A549 (cell line): ENCODE measurements at regions not wholly inside any gene's neighbourhood (a gene's known extent, or its start where the extent isn't known, plus 50 kb on each side); places are given as distances from the start of the nearest gene placed in this dataset.

Experiments
- ATAC-seq, 2 experiments: fragments of 200-7000 bp in 1 of 2; fragments of >200 bp in 1 of 2; cut with Nextera tagmentation in 1 of 2; cut with Tn5 transposase in 1 of 2; 3 replicates each; pipeline versions ENCODE4 v1.8.0 to v1.9.1; 2018 to 2020; ENCODE audit warnings: mild to moderate bottlenecking in 1 of 2, moderate library complexity in 1 of 2
- CTCF ChIA-PET: fragments of 300-600 bp; sonication (Branson Sonifier 250); formaldehyde crosslinking; extraction: SDS; loops from one replicate; lab custom pipeline; 2021; ENCODE audit warnings: antibody characterized with exemption, inconsistent platforms; lab: Yijun Ruan, JAX
- POLR2A ChIA-PET: fragments of 350-600 bp; formaldehyde crosslinking; extraction: SDS; loops from one replicate; lab custom pipeline; 2021; ENCODE audit warnings: antibody characterized with exemption, inconsistent platforms; lab: Yijun Ruan, JAX
- DNase-seq, 2 experiments: peaks; one replicate each; pipeline versions ENCODE4 v3.0.0 to v3.0.0-alpha.2; 2011 to 2016; ENCODE audit warnings: low read depth in 1 of 2, low spot score in 1 of 2
- FAIRE-seq: peaks from 2 replicates; lab custom pipeline; 2011; peaks lifted over from hg19 to GRCh38; lab: Jason Lieb, UNC
- H3K27ac ChIP-seq, 2 experiments: fragments of >200 bp; sonication (Bioruptor Twin); formaldehyde crosslinking; 3 replicates each; pipeline ENCODE4 v1.5.1; 2016 to 2017
- H3K4me1 ChIP-seq: fragments of >200 bp; sonication (Bioruptor Twin); formaldehyde crosslinking; 3 replicates; pipeline ENCODE4 v1.6.1; 2016
- H3K4me2 ChIP-seq: fragments of >200 bp; sonication (Bioruptor Twin); formaldehyde crosslinking; 3 replicates; pipeline ENCODE4 v1.6.1; 2016
- H3K4me3 ChIP-seq: fragments of >200 bp; sonication (Bioruptor Twin); formaldehyde crosslinking; 3 replicates; pipeline ENCODE4 v1.5.1; 2016
- H3K9me3 ChIP-seq: fragments of >200 bp; sonication (Bioruptor Twin); formaldehyde crosslinking; 3 replicates; pipeline ENCODE4 v1.6.1; 2016
- BHLHE40 ChIP-seq: IDR thresholded peaks from 2 replicates; pipeline ENCODE4 v1.6.1; 2012; ENCODE audit warnings: low read depth, low read length, inconsistent platforms
- CBX8 ChIP-seq: fragments of 200-600 bp; sonication (generic); IDR thresholded peaks from 2 replicates; pipeline ENCODE4 v1.6.1; 2016
- CHD2 ChIP-seq: fragments of 150-350 bp; IDR thresholded peaks from 2 replicates; pipeline ENCODE4 v1.6.1; 2014; ENCODE audit warnings: low read length; ENCODE audit not compliant: partially characterized antibody
- ESRRA ChIP-seq: fragments of 150-350 bp; IDR thresholded peaks from 2 replicates; pipeline ENCODE4 v1.6.1; 2014; ENCODE audit warnings: mild to moderate bottlenecking, low read length, borderline replicate concordance
- FOSB ChIP-seq: fragments of 250-450 bp; sonication (Bioruptor Pico); IDR thresholded peaks from 2 replicates; pipeline ENCODE4 v1.5.0; 2020; ENCODE audit warnings: mild to moderate bottlenecking, moderate library complexity
- HDAC2 ChIP-seq: fragments of 200-600 bp; sonication (generic); IDR thresholded peaks from 2 replicates; pipeline ENCODE4 v1.6.1; 2016
- HEYL ChIP-seq: fragments of 250-450 bp; sonication (Bioruptor Pico); IDR thresholded peaks from 2 replicates; pipeline ENCODE4 v1.8.0; 2021; ENCODE audit warnings: mild to moderate bottlenecking, moderate library complexity
- HOXA7 ChIP-seq: fragments of 250-450 bp; sonication (Bioruptor Pico); IDR thresholded peaks from 2 replicates; pipeline ENCODE4 v1.5.0; 2020; ENCODE audit warnings: mild to moderate bottlenecking, moderate library complexity
- HOXB13 ChIP-seq: fragments of 250-450 bp; sonication (Bioruptor Pico); IDR thresholded peaks from 2 replicates; pipeline ENCODE4 v1.5.0; 2020; ENCODE audit warnings: low read depth, mild to moderate bottlenecking, moderate library complexity
- HOXB5 ChIP-seq: fragments of 250-450 bp; sonication (Bioruptor Pico); IDR thresholded peaks from 2 replicates; pipeline ENCODE4 v1.5.0; 2020; ENCODE audit warnings: mild to moderate bottlenecking, moderate library complexity
- JUN ChIP-seq, 2 experiments: fragments of >200 bp; sonication (Bioruptor Twin); formaldehyde crosslinking; IDR thresholded peaks; 2 replicates in 1 of 2; 3 replicates in 1 of 2; pipeline ENCODE4 v1.6.1; 2016 to 2017
- MAFK ChIP-seq: fragments of 450-650 bp; IDR thresholded peaks from 2 replicates; pipeline ENCODE4 v1.6.1; 2014; ENCODE audit not compliant: partially characterized antibody
- NFE2L2 ChIP-seq: fragments of 150-350 bp; conservative IDR thresholded peaks from 2 replicates; pipeline ENCODE4 v1.6.1; 2014; ENCODE audit warnings: low read length
- NPAS2 ChIP-seq: fragments of 250-450 bp; sonication (Bioruptor Pico); IDR thresholded peaks from 2 replicates; pipeline ENCODE4 v1.8.0; 2022; ENCODE audit warnings: mild to moderate bottlenecking, moderate library complexity, borderline replicate concordance
- NR3C1 ChIP-seq: fragments of >200 bp; sonication (Bioruptor Twin); formaldehyde crosslinking; IDR thresholded peaks from 3 replicates; pipeline ENCODE4 v1.6.1; 2017
- POLR2A ChIP-seq: IDR thresholded peaks from 2 replicates; pipeline ENCODE4 v1.6.1; 2012; ENCODE audit warnings: mild to moderate bottlenecking, low read length
- RAD21 ChIP-seq, 2 experiments: fragments of >200 bp in 1 of 2; sonication (Bioruptor Twin) in 1 of 2; formaldehyde crosslinking in 1 of 2; IDR thresholded peaks in 1 of 2; conservative IDR thresholded peaks in 1 of 2; 2 replicates in 1 of 2; 3 replicates in 1 of 2; pipeline ENCODE4 v1.6.1; 2012 to 2018; ENCODE audit warnings: inconsistent platforms in 1 of 2
- RARB ChIP-seq: fragments of 250-450 bp; sonication (Bioruptor Pico); IDR thresholded peaks from 2 replicates; pipeline ENCODE4 v1.8.0; 2021; ENCODE audit warnings: mild to moderate bottlenecking, moderate library complexity
- RCOR1 ChIP-seq: fragments of 150-350 bp; IDR thresholded peaks from 2 replicates; pipeline ENCODE4 v1.6.1; 2014; ENCODE audit warnings: antibody characterized with exemption, low read length, low read depth
- RFX5 ChIP-seq: fragments of 450-650 bp; IDR thresholded peaks from 2 replicates; pipeline ENCODE4 v1.7.1; 2014; ENCODE audit warnings: antibody characterized with exemption, mild to moderate bottlenecking, moderate library complexity
- RNF2 ChIP-seq: fragments of 200-600 bp; sonication (generic); IDR thresholded peaks from 2 replicates; pipeline ENCODE4 v1.6.1; 2016; ENCODE audit warnings: low read depth, mild to moderate bottlenecking, antibody characterized with exemption, moderate library complexity, borderline replicate concordance
- SMC3 ChIP-seq: fragments of >200 bp; sonication (Bioruptor Twin); formaldehyde crosslinking; IDR thresholded peaks from 3 replicates; pipeline ENCODE4 v1.6.1; 2018; ENCODE audit warnings: inconsistent platforms
- ZC3H11A ChIP-seq: fragments of 450-650 bp; IDR thresholded peaks from 2 replicates; pipeline ENCODE4 v1.6.1; 2014; ENCODE audit warnings: antibody characterized with exemption, mild to moderate bottlenecking
- ZFP36 ChIP-seq: fragments of 450-650 bp; IDR thresholded peaks from 2 replicates; pipeline ENCODE4 v1.6.1; 2014; ENCODE audit warnings: borderline replicate concordance; ENCODE audit not compliant: partially characterized antibody
- ZNF302 ChIP-seq: fragments of 250-450 bp; sonication (Bioruptor Pico); IDR thresholded peaks from 2 replicates; pipeline ENCODE4 v1.9.0; 2021; ENCODE audit warnings: inconsistent platforms, mild to moderate bottlenecking, moderate library complexity
- WGBS: methylation state at CpG from one replicate; pipeline ENCODE4 v1.1.6; 2017; ENCODE audit errors: missing lambda C conversion rate; 5-methylcytosine and 5-hydroxymethylcytosine counted together
- TF ChIP-seq, protein P1 (sequence below): IDR thresholded peaks from 2 replicates; pipeline ENCODE4 v1.6.1; 2012; ENCODE audit warnings: low read depth, borderline replicate concordance
- TF ChIP-seq, protein P2 (sequence below): fragments of 250-450 bp; sonication (Bioruptor Pico); IDR thresholded peaks from 2 replicates; pipeline ENCODE4 v1.5.0; 2020; ENCODE audit warnings: low read depth, mild to moderate bottlenecking, moderate library complexity
- TF ChIP-seq, protein P3 (sequence below): fragments of >200 bp; sonication (Bioruptor Twin); formaldehyde crosslinking; IDR thresholded peaks from 3 replicates; pipeline ENCODE4 v1.5.1; 2016

DNA sequence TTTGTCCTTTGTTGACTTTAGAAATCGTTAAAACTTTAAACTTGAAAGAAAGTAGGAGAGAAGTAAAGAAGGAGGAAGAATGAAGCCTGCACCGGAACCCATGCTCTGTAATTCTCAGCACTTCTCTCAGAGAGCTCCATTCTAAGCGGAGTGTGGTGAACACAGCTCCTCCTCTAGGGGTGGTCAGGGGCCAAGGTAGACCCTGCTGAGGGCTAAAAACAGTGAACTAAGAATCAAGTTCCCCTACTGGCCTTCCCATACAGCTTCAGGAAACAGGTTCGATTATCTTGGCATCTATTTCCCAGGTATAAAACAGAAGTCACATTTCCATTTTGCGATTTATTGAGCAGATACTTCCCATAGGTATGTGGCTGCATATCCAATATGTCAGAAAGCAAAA is 92.7 kb upstream of the ASAP2 start:
- DNase-seq: no peak
- CTCF ChIA-PET: interaction anchor here (0.8 to 10.0 kb wide), 2 partner anchors 19 to 26 kb away, joined by 4 to 89 read pairs; no protein-coding TSS in a partner anchor
- no peak for ATAC-seq
- H3K4me1 ChIP-seq: peaks cover 21% of the 10 kb centered on the region
- H3K4me3 ChIP-seq: no peak overlapping the region
- no peaks in the 10 kb centered on the region for H3K9me3 ChIP-seq
- no peak for FAIRE-seq
- POLR2A ChIA-PET: interaction anchor here (0.6 kb wide), 1 partner anchor 109 kb away, joined by 5 read pairs; no protein-coding TSS in a partner anchor
- peak overlapping the region in 1 of 2 experiments; percentile 86; a peak in 2 of 6 replicates for H3K27ac ChIP-seq
- H3K4me2 ChIP-seq: no peak overlapping the region
- TF ChIP-seq ZC3H11A (no peak), CHD2 (no peak), NR3C1 (no peak), NPAS2 (no peak), BHLHE40 (no peak), SMC3 (no peak), HOXB13 (CRISPR knock-in tag) (no peak), JUN (IDR thresholded peaks at IDR 0.05) (no peak), HOXA7 (CRISPR knock-in tag) (no peak), FOSB (no peak), ESRRA (no peak), RAD21 (conservative IDR thresholded peaks at IDR 0.05 in 1 of 2, IDR thresholded peaks at IDR 0.05 in 1 of 2) (no peak), POLR2A (no peak), RCOR1 (no peak), HDAC2 (no peak)
- TF ChIP-seq, protein P1, sequence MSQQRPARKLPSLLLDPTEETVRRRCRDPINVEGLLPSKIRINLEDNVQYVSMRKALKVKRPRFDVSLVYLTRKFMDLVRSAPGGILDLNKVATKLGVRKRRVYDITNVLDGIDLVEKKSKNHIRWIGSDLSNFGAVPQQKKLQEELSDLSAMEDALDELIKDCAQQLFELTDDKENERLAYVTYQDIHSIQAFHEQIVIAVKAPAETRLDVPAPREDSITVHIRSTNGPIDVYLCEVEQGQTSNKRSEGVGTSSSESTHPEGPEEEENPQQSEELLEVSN: no peak
- TF ChIP-seq, protein P2, sequence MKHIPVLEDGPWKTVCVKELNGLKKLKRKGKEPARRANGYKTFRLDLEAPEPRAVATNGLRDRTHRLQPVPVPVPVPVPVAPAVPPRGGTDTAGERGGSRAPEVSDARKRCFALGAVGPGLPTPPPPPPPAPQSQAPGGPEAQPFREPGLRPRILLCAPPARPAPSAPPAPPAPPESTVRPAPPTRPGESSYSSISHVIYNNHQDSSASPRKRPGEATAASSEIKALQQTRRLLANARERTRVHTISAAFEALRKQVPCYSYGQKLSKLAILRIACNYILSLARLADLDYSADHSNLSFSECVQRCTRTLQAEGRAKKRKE: no peak
- TF ChIP-seq, all 56 proteins: peak for 0
- 69% methylated on average over 5 of the region's 5 CpGs for WGBS

DNA sequence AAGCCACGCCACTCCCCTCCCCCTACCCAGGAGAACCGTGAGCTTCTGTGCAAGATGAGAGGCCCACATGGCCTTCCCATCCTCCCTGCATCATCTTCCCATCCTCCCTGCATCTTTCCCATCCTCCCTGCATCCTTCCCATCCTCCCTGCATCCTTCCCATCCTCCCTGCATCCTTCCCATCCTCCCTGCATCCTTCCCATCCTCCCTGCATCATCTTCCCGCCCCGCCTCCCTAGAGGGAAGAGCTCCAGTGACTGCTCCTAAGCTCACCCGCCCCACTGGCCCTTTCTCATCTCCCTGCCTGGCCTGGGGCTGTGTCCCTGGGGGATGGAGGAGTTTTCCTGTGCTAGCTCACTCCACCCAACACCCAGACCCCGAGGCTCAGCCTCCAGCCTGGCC is 93.3 kb upstream of the ASAP2 start:
- CTCF ChIA-PET: interaction anchor here (0.8 to 10.0 kb wide), 3 partner anchors 19 to 210 kb away, joined by 4 to 89 read pairs (median 4); no protein-coding TSS in a partner anchor
- DNase-seq (no peak), ATAC-seq (no peak), FAIRE-seq (no peak)
- peaks cover 21% of the 10 kb centered on the region for H3K4me1 ChIP-seq
- 82% methylated on average over 6 of the region's 6 CpGs for WGBS
- no peak overlapping the region for H3K4me3 ChIP-seq
- H3K27ac ChIP-seq: peak overlapping the region in 1 of 2 experiments; percentile 86; a peak in 4 of 6 replicates
- no peak overlapping the region for H3K4me2 ChIP-seq
- TF ChIP-seq ZFP36: no peak
- TF ChIP-seq HOXB5 (CRISPR knock-in tag): no peak
- no peak for TF ChIP-seq HEYL (CRISPR knock-in tag)
- no peak for TF ChIP-seq MAFK
- TF ChIP-seq RARB: no peak
- no peak for TF ChIP-seq BHLHE40
- TF ChIP-seq POLR2A: no peak
- no peak for TF ChIP-seq FOSB
- no peak for TF ChIP-seq ZNF302
- TF ChIP-seq NFE2L2: no peak
- TF ChIP-seq RFX5: no peak
- TF ChIP-seq CBX8: no peak
- no peak for TF ChIP-seq RNF2
- TF ChIP-seq, protein P3, sequence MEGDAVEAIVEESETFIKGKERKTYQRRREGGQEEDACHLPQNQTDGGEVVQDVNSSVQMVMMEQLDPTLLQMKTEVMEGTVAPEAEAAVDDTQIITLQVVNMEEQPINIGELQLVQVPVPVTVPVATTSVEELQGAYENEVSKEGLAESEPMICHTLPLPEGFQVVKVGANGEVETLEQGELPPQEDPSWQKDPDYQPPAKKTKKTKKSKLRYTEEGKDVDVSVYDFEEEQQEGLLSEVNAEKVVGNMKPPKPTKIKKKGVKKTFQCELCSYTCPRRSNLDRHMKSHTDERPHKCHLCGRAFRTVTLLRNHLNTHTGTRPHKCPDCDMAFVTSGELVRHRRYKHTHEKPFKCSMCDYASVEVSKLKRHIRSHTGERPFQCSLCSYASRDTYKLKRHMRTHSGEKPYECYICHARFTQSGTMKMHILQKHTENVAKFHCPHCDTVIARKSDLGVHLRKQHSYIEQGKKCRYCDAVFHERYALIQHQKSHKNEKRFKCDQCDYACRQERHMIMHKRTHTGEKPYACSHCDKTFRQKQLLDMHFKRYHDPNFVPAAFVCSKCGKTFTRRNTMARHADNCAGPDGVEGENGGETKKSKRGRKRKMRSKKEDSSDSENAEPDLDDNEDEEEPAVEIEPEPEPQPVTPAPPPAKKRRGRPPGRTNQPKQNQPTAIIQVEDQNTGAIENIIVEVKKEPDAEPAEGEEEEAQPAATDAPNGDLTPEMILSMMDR: no peak
- POLR2A ChIA-PET: interaction anchor here (0.6 kb wide), 1 partner anchor 108 kb away, joined by 5 read pairs; no protein-coding TSS in a partner anchor
- no peaks in the 10 kb centered on the region for H3K9me3 ChIP-seq
